HS-27A (cell line): ENCODE measurements at regions not wholly inside any gene's neighbourhood (a gene's known extent, or its start where the extent isn't known, plus 50 kb on each side); places are given as distances from the start of the nearest gene placed in this dataset.
A peak's percentile ranks its signal among the peaks of the same experiment; 100 is the strongest.
"Not testable (repeated sequence)": the region's sequence is repeated elsewhere in the genome, so short reads cannot be mapped to it uniquely, and the experiment has no call there.

Experiments used
- DNase-seq: peaks from one replicate; pipeline ENCODE4 v3.0.0-alpha.2; 2012; ENCODE audit warnings: low read depth, missing footprints

GRCh38 chr7:65317372-65317771 lies 56.3 kb upstream of the ZNF92 start:
- no peak for DNase-seq

GRCh38 chr7:65310761-65311160 lies 62.9 kb upstream of the ZNF92 start:
- no peak for DNase-seq

GRCh38 chr7:65308300-65308678 lies 65.4 kb upstream of the ZNF92 start:
- DNase-seq: no peak

- DNase-seq: peak; percentile 14
These were observed 65.9 kb upstream of the ZNF92 start for GRCh38 chr7:65307651-65308299.

GRCh38 chr7:65304175-65304574 lies 69.5 kb upstream of the ZNF92 start:
- DNase-seq: no peak

- DNase-seq: no peak
These were observed 70.8 kb upstream of the ZNF92 start for GRCh38 chr7:65302883-65303282.

- DNase-seq: no peak
These were observed 72.6 kb upstream of the ZNF92 start for GRCh38 chr7:65301007-65301406.

GRCh38 chr7:65295409-65295808 lies 78.2 kb upstream of the ZNF92 start:
- no peak for DNase-seq

GRCh38 chr7:65290340-65290739 lies 83.3 kb upstream of the ZNF92 start:
- DNase-seq: not testable (repeated sequence)

- no peak for DNase-seq
These were observed 86.6 kb upstream of the ZNF92 start for GRCh38 chr7:65287023-65287422.

GRCh38 chr7:65285906-65286864 lies 87.5 kb upstream of the ZNF92 start:
- no peak for DNase-seq

GRCh38 chr7:65285241-65285640 lies 88.4 kb upstream of the ZNF92 start:
- DNase-seq: not testable (repeated sequence)

- DNase-seq: no peak
These were observed 93.9 kb upstream of the ZNF92 start for GRCh38 chr7:65279795-65280194.

- DNase-seq: no peak
These were observed 96.8 kb upstream of the ZNF92 start for GRCh38 chr7:65276822-65277221.

- DNase-seq: not testable (repeated sequence)
These were observed 102.2 kb upstream of the ZNF92 start for GRCh38 chr7:65271502-65271901.

GRCh38 chr7:65269150-65269856 lies 104.4 kb upstream of the ZNF92 start:
- DNase-seq: no peak

GRCh38 chr7:65268782-65269149 lies 104.9 kb upstream of the ZNF92 start:
- DNase-seq: no peak

GRCh38 chr7:65265933-65266519 lies 107.6 kb upstream of the ZNF92 start:
- DNase-seq: no peak

GRCh38 chr7:65264258-65264657 lies 109.4 kb upstream of the ZNF92 start:
- DNase-seq: no peak

- DNase-seq: not testable (repeated sequence)
These were observed 113.0 kb upstream of the ZNF92 start for GRCh38 chr7:65260673-65261072.

- DNase-seq: not testable (repeated sequence)
These were observed 113.7 kb upstream of the ZNF92 start for GRCh38 chr7:65259864-65260525.

- no peak for DNase-seq
These were observed 119.6 kb upstream of the ZNF92 start for GRCh38 chr7:65254061-65254460.
